GM23248 (cell line): ENCODE measurements at regions not wholly inside any gene's neighbourhood (a gene's known extent, or its start where the extent isn't known, plus 50 kb on each side); places are given as distances from the start of the nearest gene placed in this dataset.

Source experiments
- DNase-seq: peaks from one replicate; pipeline ENCODE4 v3.0.0-alpha.2; 2015
- H2AFZ ChIP-seq: fragments of 200-600 bp; sonication (generic); 2 replicates; pipeline ENCODE4 v1.6.1; 2016; ENCODE audit warnings: antibody characterized with exemption
- H3F3A ChIP-seq: fragments of 200-600 bp; sonication (generic); 2 replicates; pipeline ENCODE4 v1.6.1; 2016; ENCODE audit warnings: mild to moderate bottlenecking, antibody characterized with exemption, mixed run types; ENCODE audit not compliant: insufficient read depth
- H3K27ac ChIP-seq: fragments of 200-600 bp; sonication (generic); 2 replicates; pipeline ENCODE4 v1.5.1; 2016; ENCODE audit warnings: mild to moderate bottlenecking
- H3K27me3 ChIP-seq: fragments of 200-600 bp; sonication (generic); replicated peaks from 2 replicates; pipeline ENCODE4 v1.6.1; 2016; ENCODE audit warnings: mild to moderate bottlenecking; ENCODE audit not compliant: insufficient read depth
- H3K36me3 ChIP-seq: fragments of 200-600 bp; sonication (generic); 2 replicates; pipeline ENCODE4 v1.6.1; 2016; ENCODE audit warnings: low read depth, mild to moderate bottlenecking
- H3K4me1 ChIP-seq: fragments of 200-600 bp; sonication (generic); 2 replicates; pipeline ENCODE4 v1.6.1; 2016; ENCODE audit warnings: mild to moderate bottlenecking; ENCODE audit not compliant: insufficient read depth
- H3K4me2 ChIP-seq: fragments of 200-600 bp; sonication (generic); one replicate; pipeline ENCODE4 v1.6.1; 2016; ENCODE audit warnings: mild to moderate bottlenecking; ENCODE audit not compliant: unreplicated experiment
- H3K4me3 ChIP-seq: fragments of 200-600 bp; sonication (generic); 2 replicates; pipeline ENCODE4 v1.5.1; 2016; ENCODE audit warnings: mild to moderate bottlenecking
- H3K79me2 ChIP-seq: fragments of 200-600 bp; sonication (generic); 2 replicates; pipeline ENCODE4 v1.6.1; 2016; ENCODE audit warnings: mild to moderate bottlenecking; ENCODE audit not compliant: insufficient read depth
- H3K9ac ChIP-seq: fragments of 200-600 bp; sonication (generic); 2 replicates; pipeline ENCODE4 v1.6.1; 2016; ENCODE audit warnings: mild to moderate bottlenecking
- H3K9me2 ChIP-seq: fragments of 200-600 bp; sonication (generic); 2 replicates; pipeline ENCODE4 v1.6.1; 2016; ENCODE audit warnings: mixed run types, mild to moderate bottlenecking, moderate library complexity; ENCODE audit not compliant: insufficient read depth
- H3K9me3 ChIP-seq: fragments of 200-600 bp; sonication (generic); one replicate; pipeline ENCODE4 v1.6.1; 2017; ENCODE audit warnings: low read depth
- H4K20me1 ChIP-seq: fragments of 200-600 bp; sonication (generic); 2 replicates; pipeline ENCODE4 v1.6.0; 2016; ENCODE audit not compliant: insufficient read depth
- EZH2 ChIP-seq: fragments of 200-600 bp; sonication (generic); IDR thresholded peaks from 2 replicates; pipeline ENCODE4 v1.6.1; 2018; ENCODE audit warnings: antibody characterized with exemption, mild to moderate bottlenecking; ENCODE audit not compliant: insufficient read depth, poor library complexity, severe bottlenecking
- EZH2phosphoT487 ChIP-seq: fragments of 200-600 bp; sonication (generic); IDR thresholded peaks from 2 replicates; pipeline ENCODE4 v1.6.1; 2018; ENCODE audit warnings: antibody characterized with exemption, moderate library complexity, mild to moderate bottlenecking, low read depth; ENCODE audit not compliant: insufficient read depth
- WGBS, 2 experiments: methylation state at CpG; one replicate each; pipeline ENCODE4 v1.1.6; 2015 to 2017; ENCODE audit warnings: low lambda C conversion rate in 2 of 2, low coverage in 1 of 2; ENCODE audit errors: missing lambda C conversion rate in 2 of 2; 5-methylcytosine and 5-hydroxymethylcytosine counted together
- in situ Hi-C: fragments of 300-500 bp; cut with MboI; formaldehyde crosslinking; loops from 2 replicates; pipeline ENCODE4 v1.15.0; 2020

- no peaks in the 10 kb centered on the region for H4K20me1 ChIP-seq
- no peaks in the 10 kb centered on the region for H3K36me3 ChIP-seq
- H3K9me2 ChIP-seq = no peaks in the 10 kb centered on the region
- H3K27ac ChIP-seq = no peak overlapping the region
- 56 to 59% methylated on average over 15 of the region's 15 CpGs for WGBS, 2 experiments
- H3K4me3 ChIP-seq = no peak overlapping the region
- no peaks in the 10 kb centered on the region for H3F3A ChIP-seq
- H3K9me3 ChIP-seq = no peaks in the 10 kb centered on the region
- no peaks in the 10 kb centered on the region for H3K4me1 ChIP-seq
- no peak overlapping the region for H3K4me2 ChIP-seq
- no peak for DNase-seq
- TF ChIP-seq EZH2phosphoT487 (no peak), EZH2 (no peak)
- no peaks in the 10 kb centered on the region for H3K79me2 ChIP-seq
- H3K9ac ChIP-seq = no peak overlapping the region
- no peak overlapping the region for H2AFZ ChIP-seq
- in situ Hi-C loops = no loop called here
- no peaks in the 10 kb centered on the region for H3K27me3 ChIP-seq
These were observed 233.5 kb upstream of the MGMT start for GRCh38 chr10:129233351-129234148.

DNA sequence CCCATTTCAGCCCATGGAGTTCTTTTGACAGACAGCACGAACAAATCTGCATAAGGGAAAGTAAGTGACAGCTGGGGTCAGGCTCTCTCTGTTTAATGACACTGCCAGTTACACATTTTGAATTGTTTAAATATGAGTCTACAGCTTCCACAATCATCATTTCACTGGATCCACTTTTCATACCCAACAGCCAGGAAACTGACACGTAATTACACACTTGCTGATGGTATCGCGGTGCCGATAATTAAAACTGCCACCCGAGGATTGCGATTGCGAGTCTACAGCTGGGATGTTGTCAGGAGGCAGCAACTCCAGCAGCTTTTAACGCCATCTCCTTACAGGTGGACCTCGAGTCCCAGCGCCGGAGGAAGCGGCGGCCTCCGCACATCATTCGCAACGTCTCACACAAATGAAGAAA, 230.8 kb upstream of the MGMT start:
- TF ChIP-seq EZH2phosphoT487 = no peak
- TF ChIP-seq EZH2 = no peak
- H3K79me2 ChIP-seq = no peaks in the 10 kb centered on the region
- H3K27ac ChIP-seq = no peak overlapping the region
- no peak overlapping the region for H3K4me2 ChIP-seq
- H2AFZ ChIP-seq = no peak overlapping the region
- no peaks in the 10 kb centered on the region for H3K9me3 ChIP-seq
- no peaks in the 10 kb centered on the region for H4K20me1 ChIP-seq
- DNase-seq = no peak
- no peaks in the 10 kb centered on the region for H3K27me3 ChIP-seq
- no peak overlapping the region for H3K4me3 ChIP-seq
- no peaks in the 10 kb centered on the region for H3K9me2 ChIP-seq
- H3K9ac ChIP-seq = no peak overlapping the region
- H3F3A ChIP-seq = no peaks in the 10 kb centered on the region
- no peaks in the 10 kb centered on the region for H3K36me3 ChIP-seq
- in situ Hi-C loops = no loop called here
- H3K4me1 ChIP-seq = no peaks in the 10 kb centered on the region
- WGBS, 2 experiments = 74 to 79% methylated on average over 17 of the region's 17 CpGs

DNA sequence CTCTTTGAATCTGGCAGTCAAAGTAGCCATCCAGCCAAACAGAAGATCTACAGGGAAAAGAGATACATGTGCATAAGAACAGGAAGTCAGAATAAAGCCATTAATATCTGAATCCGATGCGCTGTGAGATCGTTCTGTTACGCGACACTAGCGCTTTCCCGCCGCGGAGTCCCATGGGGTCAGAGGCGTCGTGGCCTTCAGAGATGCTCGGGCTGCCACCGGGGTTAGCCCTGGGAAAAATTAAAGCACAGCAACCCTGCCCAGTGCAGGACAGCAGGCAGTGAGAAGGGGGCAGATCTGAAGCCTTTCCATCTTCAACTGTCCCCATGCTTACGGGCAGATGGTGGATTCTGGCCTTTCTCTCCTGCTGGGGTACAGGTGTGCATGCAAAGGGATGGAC, 225.6 kb upstream of the MGMT start:
- Histone ChIP-seq H3K9me3 (no peaks in the 10 kb centered on the region), H3F3A (no peaks in the 10 kb centered on the region), H3K79me2 (no peaks in the 10 kb centered on the region), H3K36me3 (no peaks in the 10 kb centered on the region), H3K4me2 (no peak overlapping the region), H3K4me1 (no peaks in the 10 kb centered on the region), H4K20me1 (no peaks in the 10 kb centered on the region), H2AFZ (no peak overlapping the region), H3K27me3 (no peaks in the 10 kb centered on the region), H3K4me3 (no peak overlapping the region), H3K9me2 (no peaks in the 10 kb centered on the region), H3K9ac (no peak overlapping the region), H3K27ac (no peak overlapping the region)
- WGBS, 2 experiments = 68% methylated on average over 14 of the region's 14 CpGs
- TF ChIP-seq EZH2 = no peak
- no peak for TF ChIP-seq EZH2phosphoT487
- in situ Hi-C loops = no loop called here
- no peak for DNase-seq

DNA sequence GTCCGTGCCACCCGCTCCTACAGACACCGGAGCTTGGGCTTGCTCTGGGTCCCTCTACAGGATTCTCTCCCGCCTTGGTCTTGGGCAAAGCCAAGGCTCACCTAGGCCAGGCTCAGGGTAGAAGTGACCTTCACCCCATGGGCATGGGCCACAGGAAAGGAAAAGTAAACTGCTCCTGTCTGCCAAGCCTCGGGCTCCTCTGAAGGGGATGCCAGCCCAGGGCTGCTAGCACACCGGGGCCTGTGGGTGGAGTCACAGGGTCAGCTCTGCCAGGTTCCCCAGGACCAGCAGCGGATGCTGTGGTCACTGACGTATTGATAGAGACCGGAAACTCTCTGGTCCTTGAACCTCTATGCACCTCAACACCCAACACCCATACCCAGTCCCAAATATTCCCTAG, 222.7 kb upstream of the MGMT start:
- no peaks in the 10 kb centered on the region for H3F3A ChIP-seq
- no peak overlapping the region for H3K4me3 ChIP-seq
- WGBS, 2 experiments = 56 to 60% methylated on average over 9 of the region's 9 CpGs
- no peaks in the 10 kb centered on the region for H3K36me3 ChIP-seq
- no peaks in the 10 kb centered on the region for H3K9me3 ChIP-seq
- TF ChIP-seq EZH2phosphoT487 = no peak
- TF ChIP-seq EZH2 = no peak
- H3K27me3 ChIP-seq = no peaks in the 10 kb centered on the region
- H2AFZ ChIP-seq = no peak overlapping the region
- no peak overlapping the region for H3K27ac ChIP-seq
- no peak overlapping the region for H3K4me2 ChIP-seq
- no peaks in the 10 kb centered on the region for H3K4me1 ChIP-seq
- H3K79me2 ChIP-seq = no peaks in the 10 kb centered on the region
- in situ Hi-C loops = no loop called here
- H3K9ac ChIP-seq = no peak overlapping the region
- H4K20me1 ChIP-seq = no peaks in the 10 kb centered on the region
- H3K9me2 ChIP-seq = no peaks in the 10 kb centered on the region
- no peak for DNase-seq
